IPS-20b (cell line): ENCODE measurements at regions not wholly inside any gene's neighbourhood (a gene's known extent, or its start where the extent isn't known, plus 50 kb on each side); places are given as distances from the start of the nearest gene placed in this dataset.

Experiments
- H3K27ac ChIP-seq: one replicate; pipeline ENCODE4 v1.5.1; 2013; ENCODE audit warnings: low read length
- H3K27me3 ChIP-seq: 2 replicates; pipeline ENCODE4 v1.6.1; 2013; ENCODE audit warnings: mild to moderate bottlenecking, low read length, inconsistent platforms; ENCODE audit not compliant: insufficient read depth
- H3K36me3 ChIP-seq: 2 replicates; pipeline ENCODE4 v1.6.1; 2013; ENCODE audit warnings: low read depth, mild to moderate bottlenecking, inconsistent platforms, low read length, moderate library complexity; ENCODE audit not compliant: insufficient read depth
- H3K4me1 ChIP-seq: 2 replicates; pipeline ENCODE4 v1.6.1; 2013; ENCODE audit warnings: mild to moderate bottlenecking, control low read depth, inconsistent platforms, low read length, moderate library complexity; ENCODE audit not compliant: insufficient read depth
- H3K4me3 ChIP-seq: 2 replicates; pipeline ENCODE4 v1.5.1; 2013; ENCODE audit warnings: mild to moderate bottlenecking, low read length, inconsistent platforms
- H3K9ac ChIP-seq: 2 replicates; pipeline ENCODE4 v1.6.1; 2013; ENCODE audit warnings: low read depth, mild to moderate bottlenecking, inconsistent platforms, low read length, moderate library complexity
- H3K9me3 ChIP-seq: 2 replicates; pipeline ENCODE4 v1.6.1; 2013; ENCODE audit warnings: mild to moderate bottlenecking, low read depth, low read length, inconsistent platforms; ENCODE audit not compliant: insufficient read depth

GRCh38 chr15:77824361-77825251, 191.9 kb upstream of the LINGO1 start:
- Histone ChIP-seq H3K4me3 (no peak overlapping the region), H3K36me3 (no peaks in the 10 kb centered on the region), H3K27me3 (peaks cover 29% of the 10 kb centered on the region), H3K27ac (no peak overlapping the region), H3K4me1 (no peaks in the 10 kb centered on the region), H3K9me3 (no peaks in the 10 kb centered on the region), H3K9ac (no peak overlapping the region)

GRCh38 chr15:77823736-77824135, 191.0 kb upstream of the LINGO1 start:
- no peak overlapping the region for H3K4me3 ChIP-seq
- no peak overlapping the region for H3K9ac ChIP-seq
- H3K27ac ChIP-seq, result no peak overlapping the region
- H3K9me3 ChIP-seq, result no peaks in the 10 kb centered on the region
- peaks cover 38% of the 10 kb centered on the region for H3K27me3 ChIP-seq
- no peaks in the 10 kb centered on the region for H3K36me3 ChIP-seq
- no peaks in the 10 kb centered on the region for H3K4me1 ChIP-seq

GRCh38 chr15:77822631-77823230, 190.0 kb upstream of the LINGO1 start:
- Histone ChIP-seq H3K9me3 (no peaks in the 10 kb centered on the region), H3K4me3 (no peak overlapping the region), H3K36me3 (no peaks in the 10 kb centered on the region), H3K9ac (no peak overlapping the region), H3K27me3 (peaks cover 48% of the 10 kb centered on the region), H3K27ac (no peak overlapping the region), H3K4me1 (peaks cover 5% of the 10 kb centered on the region; the same call in 1 of the 2 replicates)

GRCh38 chr15:77821959-77822256, 189.2 kb upstream of the LINGO1 start:
- H3K27ac ChIP-seq, result no peak overlapping the region
- no peaks in the 10 kb centered on the region for H3K9me3 ChIP-seq
- H3K4me1 ChIP-seq, result peaks cover 12% of the 10 kb centered on the region
- H3K27me3 ChIP-seq, result peaks cover 56% of the 10 kb centered on the region
- no peak overlapping the region for H3K9ac ChIP-seq
- H3K4me3 ChIP-seq, result no peak overlapping the region
- no peaks in the 10 kb centered on the region for H3K36me3 ChIP-seq

GRCh38 chr15:77821188-77821958, 188.7 kb upstream of the LINGO1 start:
- H3K4me1 ChIP-seq, result peaks cover 12% of the 10 kb centered on the region
- no peak overlapping the region for H3K9ac ChIP-seq
- H3K27ac ChIP-seq, result no peak overlapping the region
- no peak overlapping the region for H3K4me3 ChIP-seq
- no peaks in the 10 kb centered on the region for H3K36me3 ChIP-seq
- H3K27me3 ChIP-seq, result peaks cover 61% of the 10 kb centered on the region
- no peaks in the 10 kb centered on the region for H3K9me3 ChIP-seq

GRCh38 chr15:77819851-77820728, 187.4 kb upstream of the LINGO1 start:
- no peaks in the 10 kb centered on the region for H3K9me3 ChIP-seq
- H3K27ac ChIP-seq, result no peak overlapping the region
- H3K36me3 ChIP-seq, result no peaks in the 10 kb centered on the region
- H3K4me1 ChIP-seq, result peaks cover 12% of the 10 kb centered on the region
- peaks cover 65% of the 10 kb centered on the region for H3K27me3 ChIP-seq
- H3K9ac ChIP-seq, result no peak overlapping the region
- H3K4me3 ChIP-seq, result peak overlapping the region; percentile 50; the same call in 1 of the 2 replicates

GRCh38 chr15:77819048-77819850, 186.5 kb upstream of the LINGO1 start:
- Histone ChIP-seq H3K27ac (no peak overlapping the region), H3K9ac (no peak overlapping the region), H3K9me3 (no peaks in the 10 kb centered on the region), H3K4me3 (peak overlapping the region; percentile 50; the same call in 1 of the 2 replicates), H3K36me3 (no peaks in the 10 kb centered on the region), H3K4me1 (peaks cover 12% of the 10 kb centered on the region), H3K27me3 (peaks cover 65% of the 10 kb centered on the region)

GRCh38 chr15:77818484-77819047, 185.9 kb upstream of the LINGO1 start:
- H3K9ac ChIP-seq, result no peak overlapping the region
- H3K36me3 ChIP-seq, result no peaks in the 10 kb centered on the region
- H3K4me1 ChIP-seq, result peaks cover 12% of the 10 kb centered on the region
- H3K27ac ChIP-seq, result no peak overlapping the region
- peak overlapping the region; percentile 46; the same call in 1 of the 2 replicates for H3K4me3 ChIP-seq
- peaks cover 65% of the 10 kb centered on the region for H3K27me3 ChIP-seq
- no peaks in the 10 kb centered on the region for H3K9me3 ChIP-seq

- Histone ChIP-seq H3K4me3 (no peak overlapping the region), H3K9ac (no peak overlapping the region), H3K9me3 (no peaks in the 10 kb centered on the region), H3K4me1 (peaks cover 12% of the 10 kb centered on the region), H3K36me3 (no peaks in the 10 kb centered on the region), H3K27ac (no peak overlapping the region), H3K27me3 (peaks cover 64% of the 10 kb centered on the region)
Observed at GRCh38 chr15:77817434-77817833, 184.7 kb upstream of the LINGO1 start.

GRCh38 chr15:77816983-77817382, 184.3 kb upstream of the LINGO1 start:
- Histone ChIP-seq H3K27me3 (peaks cover 60% of the 10 kb centered on the region), H3K4me1 (peaks cover 15% of the 10 kb centered on the region), H3K27ac (no peak overlapping the region), H3K4me3 (no peak overlapping the region), H3K36me3 (no peaks in the 10 kb centered on the region), H3K9me3 (no peaks in the 10 kb centered on the region), H3K9ac (no peak overlapping the region)
